H9 (cell line): ENCODE measurements at regions not wholly inside any gene's neighbourhood (a gene's known extent, or its start where the extent isn't known, plus 50 kb on each side); places are given as distances from the start of the nearest gene placed in this dataset.

Experiments used
- DNase-seq: peaks from one replicate; pipeline ENCODE4 v3.0.0-alpha.2; 2017
- H2AFZ ChIP-seq: one replicate; pipeline ENCODE4 v1.6.1; 2013; ENCODE audit warnings: mild to moderate bottlenecking, low read length, control low read depth, moderate library complexity
- H2AK5ac ChIP-seq: 2 replicates; pipeline ENCODE4 v1.6.1; 2013; ENCODE audit warnings: low read length, control low read depth, mixed read lengths; ENCODE audit not compliant: insufficient read length
- H2BK120ac ChIP-seq: one replicate; pipeline ENCODE4 v1.6.1; 2013; ENCODE audit warnings: low read depth, mild to moderate bottlenecking, low read length, control low read depth, inconsistent platforms; ENCODE audit not compliant: poor library complexity, severe bottlenecking
- H2BK12ac ChIP-seq: 2 replicates; pipeline ENCODE4 v1.6.1; 2013; ENCODE audit warnings: low read length, control low read depth, mixed read lengths, low read depth; ENCODE audit not compliant: insufficient read length
- H2BK15ac ChIP-seq: 2 replicates; pipeline ENCODE4 v1.6.1; 2013; ENCODE audit warnings: low read depth, low read length, control low read depth
- H2BK20ac ChIP-seq: one replicate; pipeline ENCODE4 v1.6.1; 2013; ENCODE audit warnings: low read depth, mild to moderate bottlenecking, low read length, control low read depth, inconsistent platforms; ENCODE audit not compliant: poor library complexity, severe bottlenecking
- H2BK5ac ChIP-seq: 2 replicates; pipeline ENCODE4 v1.6.1; 2013; ENCODE audit warnings: low read length, control low read depth, mixed read lengths; ENCODE audit not compliant: insufficient read length
- H3K14ac ChIP-seq: 2 replicates; pipeline ENCODE4 v1.6.1; 2013; ENCODE audit warnings: low read length, control low read depth; ENCODE audit not compliant: insufficient read depth
- H3K18ac ChIP-seq: 2 replicates; pipeline ENCODE4 v1.6.1; 2013; ENCODE audit warnings: low read depth, mild to moderate bottlenecking, mixed read lengths, low read length, control low read depth; ENCODE audit not compliant: insufficient read length
- H3K23ac ChIP-seq: 2 replicates; pipeline ENCODE4 v1.6.1; 2013; ENCODE audit warnings: low read length, control low read depth, mixed read lengths, low read depth; ENCODE audit not compliant: insufficient read length
- H3K23me2 ChIP-seq: 2 replicates; pipeline ENCODE4 v1.6.1; 2013; ENCODE audit warnings: low read depth, mild to moderate bottlenecking, mixed read lengths, low read length, control low read depth; ENCODE audit not compliant: insufficient read length, poor library complexity, severe bottlenecking
- H3K27ac ChIP-seq: 2 replicates; pipeline ENCODE4 v1.5.1; 2013; ENCODE audit warnings: low read length, control low read depth, mixed read lengths, low read depth; ENCODE audit not compliant: insufficient read length
- H3K27me3 ChIP-seq: 2 replicates; pipeline ENCODE4 v1.6.1; 2013; ENCODE audit warnings: low read length, control low read depth, inconsistent platforms; ENCODE audit not compliant: insufficient read depth
- H3K4ac ChIP-seq: 2 replicates; pipeline ENCODE4 v1.6.1; 2013; ENCODE audit warnings: low read depth, mild to moderate bottlenecking, control low read depth, inconsistent platforms, low read length, moderate library complexity
- H3K4me1 ChIP-seq: 2 replicates; pipeline ENCODE4 v1.6.1; 2013; ENCODE audit warnings: low read length, control low read depth, inconsistent platforms; ENCODE audit not compliant: insufficient read depth
- H3K4me2 ChIP-seq: 2 replicates; pipeline ENCODE4 v1.6.1; 2013; ENCODE audit warnings: low read length, control low read depth, mixed read lengths; ENCODE audit not compliant: insufficient read length, insufficient read depth
- H3K56ac ChIP-seq: 2 replicates; pipeline ENCODE4 v1.6.1; 2013; ENCODE audit warnings: low read depth, mild to moderate bottlenecking, mixed read lengths, low read length, control low read depth; ENCODE audit not compliant: insufficient read length
- H3K79me1 ChIP-seq: 2 replicates; pipeline ENCODE4 v1.6.1; 2013; ENCODE audit warnings: low read depth, mild to moderate bottlenecking, moderate library complexity, low read length, control low read depth, inconsistent platforms; ENCODE audit not compliant: insufficient read depth, poor library complexity, severe bottlenecking
- H3K79me2 ChIP-seq: 2 replicates; pipeline ENCODE4 v1.6.1; 2013; ENCODE audit warnings: low read length, control low read depth, inconsistent platforms; ENCODE audit not compliant: insufficient read depth
- H3K9ac ChIP-seq: 2 replicates; pipeline ENCODE4 v1.6.1; 2013; ENCODE audit warnings: low read length, control low read depth, mixed read lengths; ENCODE audit not compliant: insufficient read length; ENCODE audit errors: extremely low read depth
- H3K9me3 ChIP-seq: one replicate; pipeline ENCODE4 v1.6.1; 2013; ENCODE audit warnings: low read depth, low read length, inconsistent platforms; ENCODE audit not compliant: control insufficient read depth
- H3T11ph ChIP-seq: one replicate; pipeline ENCODE4 v1.6.1; 2013; ENCODE audit warnings: mild to moderate bottlenecking, low read length, control low read depth, inconsistent platforms
- H4K20me1 ChIP-seq: one replicate; pipeline ENCODE4 v1.6.1; 2013; ENCODE audit not compliant: control insufficient read depth, insufficient read length, insufficient read depth
- H4K5ac ChIP-seq: 2 replicates; pipeline ENCODE4 v1.6.1; 2013; ENCODE audit warnings: low read depth, mild to moderate bottlenecking, mixed read lengths, low read length, control low read depth; ENCODE audit not compliant: insufficient read length
- H4K8ac ChIP-seq: replicated peaks from 2 replicates; pipeline ENCODE4 v1.6.1; 2013; ENCODE audit warnings: low read length, control low read depth, mixed read lengths, low read depth; ENCODE audit not compliant: insufficient read length
- H4K91ac ChIP-seq: 2 replicates; pipeline ENCODE4 v1.6.1; 2013; ENCODE audit warnings: low read depth, mild to moderate bottlenecking, moderate library complexity, mixed read lengths, low read length, control low read depth; ENCODE audit not compliant: insufficient read length
- H3K27ac Mint-ChIP-seq, 3 experiments: 2 replicates in 2 of 3; 3 replicates in 1 of 3; pipeline ENCODE4 v1.8.0; 2020 to 2021; ENCODE audit warnings: mixed read lengths in 3 of 3, mild to moderate bottlenecking in 1 of 3, moderate library complexity in 1 of 3
- H3K27me3 Mint-ChIP-seq: 2 replicates; pipeline ENCODE4 v1.8.0; 2021; ENCODE audit warnings: low read depth, mild to moderate bottlenecking, moderate library complexity, mixed read lengths
- H3K36me3 Mint-ChIP-seq, 3 experiments: 2 replicates in 2 of 3; 3 replicates in 1 of 3; pipeline ENCODE4 v1.8.0; 2020 to 2021; ENCODE audit warnings: low read depth in 3 of 3, mixed read lengths in 3 of 3; ENCODE audit not compliant: insufficient read depth in 1 of 3
- H3K4me1 Mint-ChIP-seq, 2 experiments: 2 replicates each; pipeline ENCODE4 v1.8.0; 2020; ENCODE audit warnings: mixed read lengths in 2 of 2
- H3K4me3 Mint-ChIP-seq, 2 experiments: 2 replicates in 1 of 2; 3 replicates in 1 of 2; pipeline ENCODE4 v1.8.0; 2020 to 2021; ENCODE audit warnings: mild to moderate bottlenecking in 2 of 2, mixed read lengths in 2 of 2, moderate library complexity in 1 of 2
- H3K9me3 Mint-ChIP-seq, 2 experiments: 2 replicates in 1 of 2; 3 replicates in 1 of 2; pipeline ENCODE4 v1.8.0; 2020; ENCODE audit warnings: mild to moderate bottlenecking in 2 of 2, mixed read lengths in 2 of 2, moderate library complexity in 1 of 2
- WGBS: extraction: QIAGEN DNeasy Blood & Tissue Kit; methylation state at CpG from one replicate; pipeline ENCODE4 v1.1.7; 2013; ENCODE audit warnings: missing lambda C conversion rate, low lambda C conversion rate, mixed read lengths; ENCODE audit not compliant: insufficient read length; ENCODE audit errors: extremely low coverage; 5-methylcytosine and 5-hydroxymethylcytosine counted together
- TF ChIP-seq, protein P1 (sequence below): fragments of 200-600 bp; sonication (generic); conservative IDR thresholded peaks from 3 replicates; pipeline ENCODE4 v1.8.0; 2021; ENCODE audit warnings: antibody characterized with exemption, mild to moderate bottlenecking

DNA sequence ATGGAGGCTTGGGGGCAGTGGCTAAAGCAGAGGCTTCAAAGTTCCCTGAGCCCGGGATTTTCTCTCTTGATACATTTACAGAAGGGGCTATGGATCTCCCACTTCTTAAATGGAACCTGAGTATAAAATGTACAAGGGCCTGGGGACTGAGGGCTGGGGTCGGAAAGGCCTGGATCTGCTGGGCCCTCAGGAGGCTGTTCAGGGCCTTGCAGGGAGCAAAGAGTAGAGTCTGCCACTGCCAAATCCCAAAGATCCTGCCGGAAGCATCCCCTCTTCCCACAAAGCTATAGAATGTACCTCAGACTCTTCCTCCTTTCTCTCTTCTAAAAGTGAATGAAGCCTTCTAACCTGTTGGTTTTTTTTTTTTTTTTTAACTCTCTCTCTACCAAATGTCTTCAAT lies 59.8 kb upstream of the ARHGEF3 start:
- Histone ChIP-seq H2BK120ac (no peak overlapping the region), H3T11ph (no peak overlapping the region), H3K27ac (no peak overlapping the region), H2BK20ac (no peak overlapping the region), H4K8ac (no peak overlapping the region), H3K9ac (no peak overlapping the region), H2BK15ac (no peak overlapping the region), H3K4ac (no peak overlapping the region), H2BK5ac (no peak overlapping the region), H3K23me2 (no peaks in the 10 kb centered on the region), H2BK12ac (no peak overlapping the region), H3K18ac (no peak overlapping the region), H3K4me1 (no peaks in the 10 kb centered on the region), H3K79me1 (no peaks in the 10 kb centered on the region), H2AK5ac (no peak overlapping the region), H4K5ac (no peak overlapping the region), H4K20me1 (no peaks in the 10 kb centered on the region), H3K14ac (no peak overlapping the region), H3K9me3 (no peaks in the 10 kb centered on the region), H2AFZ (no peak overlapping the region), H3K23ac (no peak overlapping the region), H3K27me3 (no peaks in the 10 kb centered on the region), H3K79me2 (no peaks in the 10 kb centered on the region), H3K56ac (no peak overlapping the region), H4K91ac (no peak overlapping the region), H3K4me2 (no peak overlapping the region)
- Mint-ChIP-seq H3K4me3 (no peak overlapping the region), H3K27ac (no peak overlapping the region), H3K4me1 (peaks cover 11 to 13% of the 10 kb centered on the region in 2 experiments; a peak in 3 of 4 replicates), H3K27me3 (no peaks in the 10 kb centered on the region), H3K36me3 (no peaks in the 10 kb centered on the region), H3K9me3 (no peaks in the 10 kb centered on the region)
- WGBS = no CpG with 5 or more reads among the region's 3 CpGs
- TF ChIP-seq, protein P1, sequence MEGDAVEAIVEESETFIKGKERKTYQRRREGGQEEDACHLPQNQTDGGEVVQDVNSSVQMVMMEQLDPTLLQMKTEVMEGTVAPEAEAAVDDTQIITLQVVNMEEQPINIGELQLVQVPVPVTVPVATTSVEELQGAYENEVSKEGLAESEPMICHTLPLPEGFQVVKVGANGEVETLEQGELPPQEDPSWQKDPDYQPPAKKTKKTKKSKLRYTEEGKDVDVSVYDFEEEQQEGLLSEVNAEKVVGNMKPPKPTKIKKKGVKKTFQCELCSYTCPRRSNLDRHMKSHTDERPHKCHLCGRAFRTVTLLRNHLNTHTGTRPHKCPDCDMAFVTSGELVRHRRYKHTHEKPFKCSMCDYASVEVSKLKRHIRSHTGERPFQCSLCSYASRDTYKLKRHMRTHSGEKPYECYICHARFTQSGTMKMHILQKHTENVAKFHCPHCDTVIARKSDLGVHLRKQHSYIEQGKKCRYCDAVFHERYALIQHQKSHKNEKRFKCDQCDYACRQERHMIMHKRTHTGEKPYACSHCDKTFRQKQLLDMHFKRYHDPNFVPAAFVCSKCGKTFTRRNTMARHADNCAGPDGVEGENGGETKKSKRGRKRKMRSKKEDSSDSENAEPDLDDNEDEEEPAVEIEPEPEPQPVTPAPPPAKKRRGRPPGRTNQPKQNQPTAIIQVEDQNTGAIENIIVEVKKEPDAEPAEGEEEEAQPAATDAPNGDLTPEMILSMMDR = no peak; the same call in 2 of the 3 replicates
- DNase-seq = no peak
